Activated naive CD8-positive, alpha-beta T cell treated with anti-CD3 and anti-CD28 coated beads, Interleukin-2, amount 10 ng/mL, durations not matched to agents 7 days and 5 days (primary cell): ENCODE measurements at regions not wholly inside any gene's neighbourhood (a gene's known extent, or its start where the extent isn't known, plus 50 kb on each side); places are given as distances from the start of the nearest gene placed in this dataset.
"Not testable (repeated sequence)": the region's sequence is repeated elsewhere in the genome, so short reads cannot be mapped to it uniquely, and the experiment has no call there.

Source experiments
- ATAC-seq: fragments of 150-1000 bp; cut with Tn5 transposase; one replicate; pipeline ENCODE4 v1.10.0; 2021; ENCODE audit warnings: low read depth, moderate library complexity
- POLR2A ChIA-PET: fragments of 350-600 bp; sonication (Branson Sonifier 250); formaldehyde crosslinking; loops from one replicate; lab custom pipeline; 2021; ENCODE audit warnings: antibody characterized with exemption; lab: Charles Lee
- DNase-seq: peaks from one replicate; pipeline ENCODE4 v3.0.0; 2021
- H3K27ac Mint-ChIP-seq: one replicate; pipeline ENCODE4 v1.8.0; 2022; ENCODE audit warnings: mild to moderate bottlenecking, mixed read lengths
- H3K27me3 Mint-ChIP-seq: one replicate; pipeline ENCODE4 v1.8.0; 2022; ENCODE audit warnings: mild to moderate bottlenecking, moderate library complexity, mixed read lengths
- H3K36me3 Mint-ChIP-seq: one replicate; pipeline ENCODE4 v1.8.0; 2021; ENCODE audit warnings: mild to moderate bottlenecking, mixed read lengths
- H3K4me1 Mint-ChIP-seq: one replicate; pipeline ENCODE4 v1.8.0; 2021; ENCODE audit warnings: mixed read lengths
- H3K4me3 Mint-ChIP-seq: one replicate; pipeline ENCODE4 v1.8.0; 2022; ENCODE audit warnings: mild to moderate bottlenecking, moderate library complexity, mixed read lengths
- H3K9me3 Mint-ChIP-seq: one replicate; pipeline ENCODE4 v1.8.0; 2021; ENCODE audit warnings: mixed read lengths

GRCh38 chr2:52512760-52513159, 1254.8 kb upstream of the CHAC2 start:
- no peak overlapping the region for H3K27ac Mint-ChIP-seq
- DNase-seq = no peak
- H3K4me1 Mint-ChIP-seq = no peaks in the 10 kb centered on the region
- no peaks in the 10 kb centered on the region for H3K36me3 Mint-ChIP-seq
- POLR2A ChIA-PET = no interaction called here
- ATAC-seq = no peak
- H3K27me3 Mint-ChIP-seq = no peaks in the 10 kb centered on the region
- no peak overlapping the region for H3K4me3 Mint-ChIP-seq
- no peaks in the 10 kb centered on the region for H3K9me3 Mint-ChIP-seq

- no peak overlapping the region for H3K4me3 Mint-ChIP-seq
- peaks cover 1% of the 10 kb centered on the region for H3K9me3 Mint-ChIP-seq
- no peaks in the 10 kb centered on the region for H3K36me3 Mint-ChIP-seq
- DNase-seq (no peak), ATAC-seq (no peak)
- H3K4me1 Mint-ChIP-seq = no peaks in the 10 kb centered on the region
- POLR2A ChIA-PET = no interaction called here
- no peak overlapping the region for H3K27ac Mint-ChIP-seq
- no peaks in the 10 kb centered on the region for H3K27me3 Mint-ChIP-seq
Observed at GRCh38 chr2:52510432-52510831, 1257.2 kb upstream of the CHAC2 start.

GRCh38 chr2:52502476-52502860, 1265.1 kb upstream of the CHAC2 start:
- no peak overlapping the region for H3K4me3 Mint-ChIP-seq
- H3K36me3 Mint-ChIP-seq = no peaks in the 10 kb centered on the region
- H3K27ac Mint-ChIP-seq = no peak overlapping the region
- ATAC-seq (no peak), DNase-seq (no peak)
- no peaks in the 10 kb centered on the region for H3K4me1 Mint-ChIP-seq
- H3K27me3 Mint-ChIP-seq = no peaks in the 10 kb centered on the region
- H3K9me3 Mint-ChIP-seq = peaks cover 1% of the 10 kb centered on the region
- POLR2A ChIA-PET = no interaction called here

GRCh38 chr2:52501715-52502475, 1265.7 kb upstream of the CHAC2 start:
- Mint-ChIP-seq H3K27ac (no peak overlapping the region), H3K9me3 (no peaks in the 10 kb centered on the region), H3K27me3 (no peaks in the 10 kb centered on the region), H3K4me1 (no peaks in the 10 kb centered on the region), H3K36me3 (no peaks in the 10 kb centered on the region), H3K4me3 (no peak overlapping the region)
- POLR2A ChIA-PET = no interaction called here
- DNase-seq (no peak), ATAC-seq (no peak)

- Mint-ChIP-seq H3K27ac (no peak overlapping the region), H3K9me3 (no peaks in the 10 kb centered on the region), H3K36me3 (no peaks in the 10 kb centered on the region), H3K4me3 (no peak overlapping the region), H3K4me1 (no peaks in the 10 kb centered on the region), H3K27me3 (no peaks in the 10 kb centered on the region)
- DNase-seq (no peak), ATAC-seq (no peak)
- POLR2A ChIA-PET = no interaction called here
Observed at GRCh38 chr2:52500561-52500960, 1267.0 kb upstream of the CHAC2 start.

- H3K4me3 Mint-ChIP-seq = no peak overlapping the region
- H3K9me3 Mint-ChIP-seq = no peaks in the 10 kb centered on the region
- POLR2A ChIA-PET = no interaction called here
- no peak for DNase-seq
- no peaks in the 10 kb centered on the region for H3K4me1 Mint-ChIP-seq
- ATAC-seq = no peak
- H3K27ac Mint-ChIP-seq = no peak overlapping the region
- no peaks in the 10 kb centered on the region for H3K36me3 Mint-ChIP-seq
- no peaks in the 10 kb centered on the region for H3K27me3 Mint-ChIP-seq
Observed at GRCh38 chr2:52498077-52498750, 1269.4 kb upstream of the CHAC2 start.

GRCh38 chr2:52495816-52496215, 1271.8 kb upstream of the CHAC2 start:
- no peak for DNase-seq
- Mint-ChIP-seq H3K27me3 (no peaks in the 10 kb centered on the region), H3K9me3 (peaks cover 5% of the 10 kb centered on the region), H3K27ac (no peak overlapping the region), H3K36me3 (no peaks in the 10 kb centered on the region), H3K4me1 (no peaks in the 10 kb centered on the region), H3K4me3 (no peak overlapping the region)
- ATAC-seq = no peak
- POLR2A ChIA-PET = no interaction called here

GRCh38 chr2:52477166-52477565, 1290.4 kb upstream of the CHAC2 start:
- Mint-ChIP-seq H3K36me3 (no peaks in the 10 kb centered on the region), H3K4me3 (no peak overlapping the region), H3K27me3 (no peaks in the 10 kb centered on the region), H3K27ac (no peak overlapping the region), H3K4me1 (no peaks in the 10 kb centered on the region), H3K9me3 (peaks cover 5% of the 10 kb centered on the region)
- ATAC-seq (no peak), DNase-seq (no peak)
- POLR2A ChIA-PET = no interaction called here

GRCh38 chr2:52475590-52475989, 1292.0 kb upstream of the CHAC2 start:
- ATAC-seq (no peak), DNase-seq (no peak)
- POLR2A ChIA-PET = no interaction called here
- Mint-ChIP-seq H3K27me3 (no peaks in the 10 kb centered on the region), H3K9me3 (peaks cover 5% of the 10 kb centered on the region), H3K27ac (no peak overlapping the region), H3K4me3 (no peak overlapping the region), H3K4me1 (no peaks in the 10 kb centered on the region), H3K36me3 (no peaks in the 10 kb centered on the region)

- H3K4me1 Mint-ChIP-seq = no peaks in the 10 kb centered on the region
- no peak for DNase-seq
- peaks cover 5% of the 10 kb centered on the region for H3K9me3 Mint-ChIP-seq
- H3K27ac Mint-ChIP-seq = no peak overlapping the region
- no peak overlapping the region for H3K4me3 Mint-ChIP-seq
- POLR2A ChIA-PET = no interaction called here
- ATAC-seq = no peak
- no peaks in the 10 kb centered on the region for H3K27me3 Mint-ChIP-seq
- H3K36me3 Mint-ChIP-seq = no peaks in the 10 kb centered on the region
Observed at GRCh38 chr2:52474091-52474490, 1293.5 kb upstream of the CHAC2 start.

- peaks cover 5% of the 10 kb centered on the region for H3K9me3 Mint-ChIP-seq
Observed at GRCh38 chr2:52473526-52473925, 1294.1 kb upstream of the CHAC2 start.

GRCh38 chr2:52470457-52470856, 1297.1 kb upstream of the CHAC2 start:
- H3K9me3 Mint-ChIP-seq, H3K36me3 Mint-ChIP-seq, H3K4me1 Mint-ChIP-seq, DNase-seq, H3K27ac Mint-ChIP-seq, H3K27me3 Mint-ChIP-seq, ATAC-seq, POLR2A ChIA-PET, H3K4me3 Mint-ChIP-seq: not testable (repeated sequence)

More at GRCh38 chr2:52473526-52473925, 1294.1 kb upstream of the CHAC2 start:
- H3K4me1 Mint-ChIP-seq = no peaks in the 10 kb centered on the region
- POLR2A ChIA-PET = no interaction called here
- H3K27ac Mint-ChIP-seq = no peak overlapping the region
- ATAC-seq (no peak), DNase-seq (no peak)
- no peak overlapping the region for H3K4me3 Mint-ChIP-seq
- H3K27me3 Mint-ChIP-seq = no peaks in the 10 kb centered on the region
- H3K36me3 Mint-ChIP-seq = no peaks in the 10 kb centered on the region

- Mint-ChIP-seq H3K9me3 (no peaks in the 10 kb centered on the region), H3K4me1 (no peaks in the 10 kb centered on the region), H3K36me3 (no peaks in the 10 kb centered on the region), H3K27me3 (no peaks in the 10 kb centered on the region), H3K27ac (no peak overlapping the region), H3K4me3 (no peak overlapping the region)
- DNase-seq (no peak), ATAC-seq (no peak)
- POLR2A ChIA-PET = no interaction called here
Observed at GRCh38 chr2:52467189-52467588, 1300.4 kb upstream of the CHAC2 start.

GRCh38 chr2:52465287-52465686, 1302.3 kb upstream of the CHAC2 start:
- H3K36me3 Mint-ChIP-seq = no peaks in the 10 kb centered on the region
- H3K4me1 Mint-ChIP-seq = no peaks in the 10 kb centered on the region
- POLR2A ChIA-PET = no interaction called here
- no peak for DNase-seq
- no peaks in the 10 kb centered on the region for H3K27me3 Mint-ChIP-seq
- ATAC-seq = no peak
- H3K9me3 Mint-ChIP-seq = no peaks in the 10 kb centered on the region
- H3K27ac Mint-ChIP-seq = no peak overlapping the region
- H3K4me3 Mint-ChIP-seq = no peak overlapping the region
